ENCODE measurements at regions not wholly inside any gene's neighbourhood (a gene's known extent, or its start where the extent isn't known, plus 50 kb on each side); places are given as distances from the start of the nearest gene placed in this dataset.

- no peaks in the 10 kb centered on the region for H3K27me3 ChIP-seq (ENCODE audit: insufficient read depth, low read length)
- H2BK120ac ChIP-seq (ENCODE audit: low read depth, low read length, poor library complexity, severe bottlenecking): no peak overlapping the region
- whole genome bisulfite sequencing (ENCODE audit: extremely low coverage, insufficient read length, low lambda C conversion rate): no CpG with 5 or more reads among the region's 2 CpGs
- no peak for TF ChIP-seq CTCF (conservative IDR thresholded peaks at IDR 0.05)
- H4K5ac ChIP-seq (ENCODE audit: insufficient read length, low read depth, low read length): no peak overlapping the region
- H2BK5ac ChIP-seq (ENCODE audit: insufficient read length, low read length): no peak overlapping the region
- Mint-ChIP-seq H3K27me3 (ENCODE audit: low read depth) (no peaks in the 10 kb centered on the region), H3K9me3 (no peaks in the 10 kb centered on the region), H3K4me3 (no peak overlapping the region), H3K36me3 (ENCODE audit: insufficient read depth in 1 of 3, low read depth in 3 of 3) (no peaks in the 10 kb centered on the region; a peak in 1 of 7 replicates), H3K4me1 (no peaks in the 10 kb centered on the region), H3K27ac (no peak overlapping the region)
- H3K4me2 ChIP-seq (ENCODE audit: insufficient read depth, insufficient read length, low read length): no peak overlapping the region
- H3K18ac ChIP-seq (ENCODE audit: insufficient read length, low read depth, low read length): no peak overlapping the region
- no peaks in the 10 kb centered on the region for H3K79me1 ChIP-seq (ENCODE audit: insufficient read depth, low read depth, low read length, poor library complexity, severe bottlenecking)
- no peak overlapping the region for H3T11ph ChIP-seq (ENCODE audit: low read length)
- no peak overlapping the region for H3K27ac ChIP-seq (ENCODE audit: insufficient read length, low read depth, low read length)
- H4K8ac ChIP-seq (replicated peaks; ENCODE audit: insufficient read length, low read depth, low read length): no peak overlapping the region
- H3K79me2 ChIP-seq (ENCODE audit: insufficient read depth, low read length): no peaks in the 10 kb centered on the region
- H3K9me3 ChIP-seq (ENCODE audit: control insufficient read depth, low read depth, low read length): no peaks in the 10 kb centered on the region
- no peaks in the 10 kb centered on the region for H3K23me2 ChIP-seq (ENCODE audit: insufficient read length, low read depth, low read length, poor library complexity, severe bottlenecking)
- no peak overlapping the region for H4K91ac ChIP-seq (ENCODE audit: insufficient read length, low read depth, low read length)
- no peak overlapping the region for H2AK5ac ChIP-seq (ENCODE audit: insufficient read length, low read length)
- H2BK12ac ChIP-seq (ENCODE audit: insufficient read length, low read depth, low read length): no peak overlapping the region
- H3K4me1 ChIP-seq (ENCODE audit: insufficient read depth, low read length): no peaks in the 10 kb centered on the region
- H3K14ac ChIP-seq (ENCODE audit: insufficient read depth, low read length): no peak overlapping the region
- H2AFZ ChIP-seq (ENCODE audit: low read length): no peak overlapping the region
- no peak overlapping the region for H2BK20ac ChIP-seq (ENCODE audit: low read depth, low read length, poor library complexity, severe bottlenecking)
- no peak overlapping the region for H3K56ac ChIP-seq (ENCODE audit: insufficient read length, low read depth, low read length)
- H3K4ac ChIP-seq (ENCODE audit: low read depth, low read length): no peak overlapping the region
- no peak overlapping the region for H2BK15ac ChIP-seq (ENCODE audit: low read depth, low read length)
- H3K9ac ChIP-seq (ENCODE audit: extremely low read depth, insufficient read length, low read length): no peak overlapping the region
- H3K23ac ChIP-seq (ENCODE audit: insufficient read length, low read depth, low read length): no peak overlapping the region
- no peaks in the 10 kb centered on the region for H4K20me1 ChIP-seq (ENCODE audit: control insufficient read depth, insufficient read depth, insufficient read length)
- DNase-seq: no peak
Observed at GRCh38 chr13:85879014-85879413, 79.8 kb upstream of the SLITRK6 start.

Data from H9 (cell line).